Muscle of arm (tissue), 1 donor: ENCODE measurements at regions not wholly inside any gene's neighbourhood (a gene's known extent, or its start where the extent isn't known, plus 50 kb on each side); places are given as distances from the start of the nearest gene placed in this dataset.
"Not testable (repeated sequence)": the region's sequence is repeated elsewhere in the genome, so short reads cannot be mapped to it uniquely, and the experiment has no call there.

Source experiments
- DNase-seq: peaks from one replicate; pipeline ENCODE4 v3.0.0-alpha.2; 2013

GRCh38 chr2:234725528-234726264 is 226.1 kb upstream of the SH3BP4 start:
- no peak for DNase-seq

- no peak for DNase-seq
Measured at GRCh38 chr2:234724850-234725249, 227.0 kb upstream of the SH3BP4 start.

- DNase-seq: no peak
Measured at GRCh38 chr2:234723400-234723799, 226.5 kb upstream of the ARL4C start.

- no peak for DNase-seq
Measured at GRCh38 chr2:234722176-234722575, 225.3 kb upstream of the ARL4C start.

- no peak for DNase-seq
Measured at GRCh38 chr2:234719116-234719716, 222.3 kb upstream of the ARL4C start.

- no peak for DNase-seq
Measured at GRCh38 chr2:234716271-234716670, 219.4 kb upstream of the ARL4C start.

- no peak for DNase-seq
Measured at GRCh38 chr2:234715671-234716250, 218.9 kb upstream of the ARL4C start.

- DNase-seq: no peak
Measured at GRCh38 chr2:234714711-234715110, 217.8 kb upstream of the ARL4C start.

- no peak for DNase-seq
Measured at GRCh38 chr2:234712421-234712935, 215.6 kb upstream of the ARL4C start.

GRCh38 chr2:234711308-234711707 is 214.4 kb upstream of the ARL4C start:
- DNase-seq: no peak

- no peak for DNase-seq
Measured at GRCh38 chr2:234710587-234710986, 213.7 kb upstream of the ARL4C start.

- DNase-seq: no peak
Measured at GRCh38 chr2:234710066-234710465, 213.2 kb upstream of the ARL4C start.

GRCh38 chr2:234708717-234709116 is 211.8 kb upstream of the ARL4C start:
- no peak for DNase-seq

GRCh38 chr2:234708091-234708683 is 211.3 kb upstream of the ARL4C start:
- DNase-seq: no peak

GRCh38 chr2:234706086-234706485 is 209.2 kb upstream of the ARL4C start:
- no peak for DNase-seq

GRCh38 chr2:234705108-234705507 is 208.2 kb upstream of the ARL4C start:
- no peak for DNase-seq

GRCh38 chr2:234703258-234703657 is 206.4 kb upstream of the ARL4C start:
- DNase-seq: no peak

GRCh38 chr2:234702731-234703225 is 205.9 kb upstream of the ARL4C start:
- DNase-seq: no peak

- DNase-seq: no peak
Measured at GRCh38 chr2:234701841-234702240, 205.0 kb upstream of the ARL4C start.

GRCh38 chr2:234701421-234701820 is 204.5 kb upstream of the ARL4C start:
- DNase-seq: no peak

GRCh38 chr2:234699456-234699855 is 202.6 kb upstream of the ARL4C start:
- DNase-seq: no peak

- not testable (repeated sequence) for DNase-seq
Measured at GRCh38 chr2:234697300-234697876, 200.5 kb upstream of the ARL4C start.
